ENCODE measurements at regions not wholly inside any gene's neighbourhood (a gene's known extent, or its start where the extent isn't known, plus 50 kb on each side); places are given as distances from the start of the nearest gene placed in this dataset.

DNA sequence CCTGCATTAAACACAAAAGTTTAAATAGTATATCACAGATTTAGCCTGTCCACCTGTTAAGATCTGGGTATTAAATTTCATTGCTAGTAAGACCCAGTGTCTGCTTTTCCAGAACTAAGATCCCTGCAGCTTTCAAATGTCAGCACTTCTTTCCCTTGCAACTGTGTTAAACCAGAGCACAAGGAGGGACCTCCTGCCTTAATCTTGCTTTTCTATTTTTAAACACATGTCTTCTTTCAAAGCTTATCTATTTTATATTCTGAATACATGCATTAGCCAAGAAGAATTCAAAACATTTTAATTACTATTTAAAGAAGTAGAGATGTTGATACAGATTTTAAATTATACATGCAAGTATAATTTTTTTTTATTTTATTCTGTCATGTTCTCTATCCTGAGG lies 315.1 kb downstream of the ARPP21 start:
- TF ChIP-seq CTCF (IDR thresholded peaks at IDR 0.05; ENCODE audit: poor library complexity) (no peak), EZH2 (IDR thresholded peaks at IDR 0.05; ENCODE audit: borderline replicate concordance) (no peak), EZH2phosphoT487 (IDR thresholded peaks at IDR 0.05; ENCODE audit: low read depth, severe bottlenecking, unreplicated experiment) (no peak)

Data from hepatocyte (in vitro differentiated cells).